ENCODE measurements at regions not wholly inside any gene's neighbourhood (a gene's known extent, or its start where the extent isn't known, plus 50 kb on each side); places are given as distances from the start of the nearest gene placed in this dataset.

DNA sequence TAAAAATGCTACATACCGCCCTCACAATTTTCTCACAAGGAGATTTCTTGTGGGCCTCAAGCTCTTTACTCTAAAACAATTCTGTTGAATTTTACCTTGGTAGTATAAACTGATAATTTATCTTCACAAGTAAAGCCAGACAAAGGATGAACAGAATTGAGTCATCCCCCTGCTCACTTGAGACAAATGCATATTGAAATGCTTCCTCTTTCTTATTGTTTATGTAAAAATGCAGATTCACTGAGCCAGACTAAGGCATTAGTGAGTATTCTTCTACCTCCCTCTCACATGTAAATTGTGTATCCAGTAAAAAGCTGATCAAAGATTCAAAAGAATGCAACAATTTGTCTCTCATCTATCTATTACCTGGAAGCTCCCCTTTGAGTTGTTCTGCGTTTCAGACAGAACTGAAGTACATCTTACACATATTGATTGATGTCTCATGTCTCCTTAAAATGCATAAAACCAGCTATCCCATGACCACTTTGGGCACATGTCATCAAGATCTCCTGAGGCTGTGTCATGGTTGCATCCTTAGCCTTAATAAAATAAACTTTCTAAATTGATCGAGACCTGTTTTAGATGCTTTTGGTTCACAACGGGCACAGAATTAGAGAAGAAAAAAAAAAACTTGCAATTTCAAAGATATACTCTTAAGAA is 743.1 kb upstream of the B3GALT2 start:
- no TSS peak for BruUV-seq (replicated peaks)
- no peak for DNase-seq
- H4K20me1 ChIP-seq (ENCODE audit: insufficient read depth), result no peaks in the 10 kb centered on the region
- ChIA-PET POLR2A (ENCODE audit: unreplicated experiment) (no interaction called here), CTCF (no interaction called here)
- H3K4me3 ChIP-seq, result no peak overlapping the region
- TF ChIP-seq, protein P1, sequence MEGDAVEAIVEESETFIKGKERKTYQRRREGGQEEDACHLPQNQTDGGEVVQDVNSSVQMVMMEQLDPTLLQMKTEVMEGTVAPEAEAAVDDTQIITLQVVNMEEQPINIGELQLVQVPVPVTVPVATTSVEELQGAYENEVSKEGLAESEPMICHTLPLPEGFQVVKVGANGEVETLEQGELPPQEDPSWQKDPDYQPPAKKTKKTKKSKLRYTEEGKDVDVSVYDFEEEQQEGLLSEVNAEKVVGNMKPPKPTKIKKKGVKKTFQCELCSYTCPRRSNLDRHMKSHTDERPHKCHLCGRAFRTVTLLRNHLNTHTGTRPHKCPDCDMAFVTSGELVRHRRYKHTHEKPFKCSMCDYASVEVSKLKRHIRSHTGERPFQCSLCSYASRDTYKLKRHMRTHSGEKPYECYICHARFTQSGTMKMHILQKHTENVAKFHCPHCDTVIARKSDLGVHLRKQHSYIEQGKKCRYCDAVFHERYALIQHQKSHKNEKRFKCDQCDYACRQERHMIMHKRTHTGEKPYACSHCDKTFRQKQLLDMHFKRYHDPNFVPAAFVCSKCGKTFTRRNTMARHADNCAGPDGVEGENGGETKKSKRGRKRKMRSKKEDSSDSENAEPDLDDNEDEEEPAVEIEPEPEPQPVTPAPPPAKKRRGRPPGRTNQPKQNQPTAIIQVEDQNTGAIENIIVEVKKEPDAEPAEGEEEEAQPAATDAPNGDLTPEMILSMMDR (conservative IDR thresholded peaks at IDR 0.05), result no peak
- TF ChIP-seq EZH2 (IDR thresholded peaks at IDR 0.05; ENCODE audit: low read depth), result no peak
- no peaks in the 10 kb centered on the region for H3K9me3 ChIP-seq (ENCODE audit: insufficient read depth, low read depth)
- intact Hi-C loops (cut with micrococcal nuclease; ENCODE audit: unreplicated experiment), result no loop called here
- no peaks in the 10 kb centered on the region for H3K79me2 ChIP-seq (ENCODE audit: low read depth)
- H3K36me3 ChIP-seq (ENCODE audit: low read depth), result no peaks in the 10 kb centered on the region
- no peaks in the 10 kb centered on the region for H3K9me2 ChIP-seq (ENCODE audit: insufficient read depth)
- H3K27me3 ChIP-seq (ENCODE audit: insufficient read depth, low read depth), result no peaks in the 10 kb centered on the region
- H3K4me1 ChIP-seq (replicated peaks; ENCODE audit: insufficient read depth), result no peaks in the 10 kb centered on the region
- H3F3A ChIP-seq (ENCODE audit: insufficient read depth, low read depth), result no peaks in the 10 kb centered on the region
- no peak overlapping the region for H3K27ac ChIP-seq
- H3K4me2 ChIP-seq, result no peak overlapping the region
- H2AFZ ChIP-seq, result no peak overlapping the region

- DNase-seq, result no peak
Measured at GRCh38 chr1:193927550-193927949, 741.1 kb upstream of the B3GALT2 start.

DNA sequence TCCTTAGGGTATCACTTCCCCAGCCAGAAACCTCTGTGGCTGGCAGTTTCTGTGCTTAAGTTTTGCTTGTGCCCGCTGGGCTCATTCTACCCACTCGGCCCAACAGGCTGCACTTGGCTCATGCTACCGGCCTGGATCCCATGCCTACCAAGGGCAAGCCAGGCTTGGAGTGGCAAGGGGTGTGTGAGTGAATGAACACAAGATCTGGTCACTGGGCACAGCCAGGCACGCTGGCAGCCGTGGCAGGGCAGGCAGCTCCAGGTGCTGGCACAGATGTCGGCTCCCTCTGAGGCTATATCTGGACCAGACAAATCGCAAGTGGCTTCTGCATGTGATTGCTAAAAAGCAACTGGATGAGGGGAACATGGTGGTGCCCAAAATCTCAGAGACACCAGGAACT is 740.5 kb upstream of the B3GALT2 start:
- no TSS peak for BruUV-seq (replicated peaks)
- no peak overlapping the region for H3K4me3 ChIP-seq
- no peaks in the 10 kb centered on the region for H3F3A ChIP-seq (ENCODE audit: insufficient read depth, low read depth)
- CTCF ChIA-PET, result no interaction called here
- no peaks in the 10 kb centered on the region for H3K9me3 ChIP-seq (ENCODE audit: insufficient read depth, low read depth)
- 0 out of 2 replicates have a peak overlapping the region, but pooled peaks have one; percentile 42 for H2AFZ ChIP-seq
- TF ChIP-seq, protein P1 (conservative IDR thresholded peaks at IDR 0.05), result no peak
- no peaks in the 10 kb centered on the region for H3K79me2 ChIP-seq (ENCODE audit: low read depth)
- intact Hi-C loops (cut with micrococcal nuclease; ENCODE audit: unreplicated experiment), result no loop called here
- H3K27ac ChIP-seq, result no peak overlapping the region
- DNase-seq, result no peak
- no peak overlapping the region for H3K4me2 ChIP-seq
- H3K9me2 ChIP-seq (ENCODE audit: insufficient read depth), result no peaks in the 10 kb centered on the region
- H3K36me3 ChIP-seq (ENCODE audit: low read depth), result no peaks in the 10 kb centered on the region
- no peaks in the 10 kb centered on the region for H3K27me3 ChIP-seq (ENCODE audit: insufficient read depth, low read depth)
- POLR2A ChIA-PET (ENCODE audit: unreplicated experiment), result no interaction called here
- no peaks in the 10 kb centered on the region for H4K20me1 ChIP-seq (ENCODE audit: insufficient read depth)
- H3K4me1 ChIP-seq (replicated peaks; ENCODE audit: insufficient read depth), result no peaks in the 10 kb centered on the region

More at GRCh38 chr1:193927550-193927949, 741.1 kb upstream of the B3GALT2 start:
- intact Hi-C loops (cut with micrococcal nuclease; ENCODE audit: unreplicated experiment), result no loop called here
- Histone ChIP-seq H3K4me2 (no peak overlapping the region), H3K27me3 (ENCODE audit: insufficient read depth, low read depth) (no peaks in the 10 kb centered on the region), H3K9me2 (ENCODE audit: insufficient read depth) (no peaks in the 10 kb centered on the region), H3K4me3 (no peak overlapping the region), H3K36me3 (ENCODE audit: low read depth) (no peaks in the 10 kb centered on the region), H3F3A (ENCODE audit: insufficient read depth, low read depth) (no peaks in the 10 kb centered on the region), H4K20me1 (ENCODE audit: insufficient read depth) (no peaks in the 10 kb centered on the region), H3K9me3 (ENCODE audit: insufficient read depth, low read depth) (no peaks in the 10 kb centered on the region), H2AFZ (no peak overlapping the region), H3K27ac (no peak overlapping the region), H3K79me2 (ENCODE audit: low read depth) (no peaks in the 10 kb centered on the region), H3K4me1 (replicated peaks; ENCODE audit: insufficient read depth) (no peaks in the 10 kb centered on the region)
- no TSS peak for BruUV-seq (replicated peaks)
- ChIA-PET POLR2A (ENCODE audit: unreplicated experiment) (no interaction called here), CTCF (no interaction called here)
- TF ChIP-seq, protein P1 (conservative IDR thresholded peaks at IDR 0.05), result no peak
- TF ChIP-seq EZH2 (IDR thresholded peaks at IDR 0.05; ENCODE audit: low read depth), result no peak

All from PC-9 (cell line).